GM21737 (cell line): ENCODE measurements at regions not wholly inside any gene's neighbourhood (a gene's known extent, or its start where the extent isn't known, plus 50 kb on each side); places are given as distances from the start of the nearest gene placed in this dataset.
"Not testable (repeated sequence)": the region's sequence is repeated elsewhere in the genome, so short reads cannot be mapped to it uniquely, and the experiment has no call there.

Experiments used
- ATAC-seq: cut with Tn5 transposase; IDR thresholded peaks from one replicate; pipeline ENCODE4 v1.9.1; 2021; ENCODE audit warnings: mild to moderate bottlenecking, moderate library complexity; ENCODE audit not compliant: unreplicated experiment

DNA sequence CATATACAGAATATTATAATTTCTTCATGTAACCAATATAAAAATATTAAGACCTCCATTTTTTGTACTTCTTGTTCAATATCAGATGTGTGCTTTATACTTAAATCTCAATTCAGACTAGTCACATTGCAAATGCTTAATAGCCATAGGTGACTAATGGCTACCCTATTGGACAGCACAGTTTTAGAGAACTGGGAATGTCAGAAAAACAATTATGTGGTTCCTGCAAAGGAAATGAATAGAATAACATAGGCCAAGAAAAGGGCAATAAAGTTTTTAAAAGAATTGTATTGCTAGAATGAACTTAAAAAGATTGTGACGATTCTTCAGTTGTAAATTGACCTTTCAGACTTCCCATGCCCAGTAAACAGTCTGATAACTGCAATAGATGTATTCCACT lies 843.0 kb downstream of the METTL15 start:
- no peak for ATAC-seq

DNA sequence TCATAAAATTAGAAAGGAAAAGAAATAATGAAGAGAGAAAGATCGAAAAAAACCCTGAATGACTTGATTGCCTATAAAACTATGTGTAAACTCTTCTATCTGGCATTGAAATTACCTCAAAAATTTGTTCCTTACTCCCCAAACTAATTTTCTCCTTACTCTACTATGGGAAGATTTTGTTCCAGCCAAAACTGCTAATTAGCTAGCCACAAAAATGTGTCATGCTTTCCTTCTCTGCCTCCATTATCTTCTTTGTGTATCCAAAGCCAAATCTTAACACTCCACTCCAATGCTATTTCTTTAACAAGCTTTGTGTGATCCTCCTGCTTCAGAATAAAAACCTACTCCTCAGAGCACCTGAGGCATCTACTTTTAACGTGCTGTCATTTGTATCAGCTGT lies 831.2 kb downstream of the METTL15 start:
- no peak for ATAC-seq

DNA sequence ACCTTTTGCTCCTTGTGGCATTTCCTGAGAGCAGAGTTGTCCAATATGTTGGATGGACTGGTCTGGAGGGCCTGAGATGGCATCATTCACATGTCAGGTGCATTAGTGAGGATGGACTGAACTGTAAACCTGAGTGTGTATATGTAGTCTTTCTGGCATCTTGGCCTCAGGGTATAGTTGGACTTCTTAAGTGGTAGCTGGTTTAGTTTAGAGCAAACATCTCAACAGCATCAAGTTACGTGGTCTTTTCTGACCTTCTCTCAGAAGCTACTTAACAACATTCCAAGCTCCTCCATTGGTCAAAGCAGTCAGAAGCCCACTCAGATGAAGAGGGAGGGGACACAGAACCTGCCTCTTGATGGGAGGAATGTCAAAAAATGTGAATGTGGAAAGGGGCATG lies 829.9 kb downstream of the METTL15 start:
- ATAC-seq, result no peak

DNA sequence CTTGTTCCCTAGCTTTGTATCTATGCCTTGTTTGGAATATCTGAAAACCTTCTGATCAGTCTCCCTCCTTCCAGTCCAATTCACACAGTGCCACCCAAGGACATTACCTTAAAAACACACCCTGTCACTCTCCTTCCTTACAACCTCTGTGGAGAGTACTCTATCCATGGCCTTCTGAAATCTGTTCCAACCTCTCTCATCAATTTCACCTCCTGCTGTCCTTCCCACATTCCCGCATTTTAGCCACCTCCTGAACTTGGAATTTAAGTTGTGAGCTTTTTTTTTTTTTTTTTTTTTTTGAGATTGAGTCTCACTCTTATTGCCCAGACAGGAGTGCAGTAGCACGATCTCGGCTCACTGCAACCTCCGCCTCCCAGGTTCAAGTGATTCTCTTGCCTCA lies 824.8 kb downstream of the METTL15 start:
- no peak for ATAC-seq

DNA sequence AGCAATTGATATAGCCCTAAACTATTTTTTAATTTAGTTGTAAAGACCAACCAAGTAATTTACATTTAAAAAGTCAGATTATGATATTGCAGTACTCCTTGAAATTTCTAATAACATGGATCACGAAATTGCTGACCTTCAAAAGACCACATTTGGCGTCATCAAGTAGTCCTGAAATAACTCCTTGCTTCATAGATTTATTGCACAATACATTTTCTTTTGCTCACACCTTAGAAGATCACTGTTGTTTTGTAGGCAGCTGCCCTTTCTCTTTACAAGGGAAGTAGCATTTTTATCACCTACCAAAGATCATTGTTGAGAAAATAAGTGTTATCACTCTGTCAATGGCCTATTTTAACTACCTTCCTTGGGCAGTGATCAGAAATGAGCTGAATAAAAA lies 815.8 kb downstream of the METTL15 start:
- ATAC-seq, result no peak

DNA sequence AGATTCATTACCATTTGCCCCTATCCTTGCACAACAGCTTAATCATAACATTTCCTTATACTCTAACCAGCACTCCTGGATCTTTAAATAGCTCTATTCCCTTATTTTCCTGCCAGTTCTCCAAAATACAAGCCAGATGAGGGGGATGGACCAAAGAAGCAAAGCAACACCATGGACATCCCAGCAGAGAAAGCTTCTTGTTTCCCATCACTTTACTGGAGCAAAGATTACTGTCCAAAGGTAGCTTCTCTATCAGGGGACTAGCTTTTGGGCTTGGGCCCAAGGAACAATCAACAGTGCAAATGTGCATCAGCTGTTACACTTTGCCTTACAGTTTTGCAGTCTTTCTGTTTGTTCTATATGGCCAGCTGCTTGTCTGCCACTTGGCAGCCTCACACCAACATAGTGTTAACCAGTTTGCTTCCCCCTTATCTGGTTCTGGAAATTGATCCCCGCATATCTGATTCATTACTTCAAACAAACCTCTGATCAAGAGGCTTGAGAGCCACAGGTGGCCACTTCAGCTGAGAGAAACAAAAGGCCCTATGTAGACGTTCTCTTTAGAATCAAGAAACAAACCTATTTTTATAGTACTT lies 814.3 kb downstream of the METTL15 start:
- ATAC-seq, result no peak

DNA sequence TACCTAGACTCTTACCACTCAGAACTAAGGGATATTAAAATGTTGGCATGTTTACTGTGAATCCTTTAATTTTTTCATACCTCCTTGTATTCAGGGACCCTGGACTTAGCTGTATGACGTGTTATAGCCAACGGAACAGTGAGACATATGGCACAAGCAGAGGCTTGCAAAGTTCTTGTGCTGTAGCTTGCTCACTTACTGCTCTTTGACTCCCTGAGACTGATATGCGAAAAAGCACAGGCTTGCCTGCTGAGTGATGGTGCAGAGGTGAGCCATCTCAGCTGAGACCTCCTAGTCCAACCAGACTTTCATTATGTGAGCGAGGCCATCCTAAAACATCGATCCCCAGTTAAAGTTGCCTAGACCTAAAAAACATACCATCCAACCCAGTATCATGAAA lies 811.0 kb downstream of the METTL15 start:
- no peak for ATAC-seq

DNA sequence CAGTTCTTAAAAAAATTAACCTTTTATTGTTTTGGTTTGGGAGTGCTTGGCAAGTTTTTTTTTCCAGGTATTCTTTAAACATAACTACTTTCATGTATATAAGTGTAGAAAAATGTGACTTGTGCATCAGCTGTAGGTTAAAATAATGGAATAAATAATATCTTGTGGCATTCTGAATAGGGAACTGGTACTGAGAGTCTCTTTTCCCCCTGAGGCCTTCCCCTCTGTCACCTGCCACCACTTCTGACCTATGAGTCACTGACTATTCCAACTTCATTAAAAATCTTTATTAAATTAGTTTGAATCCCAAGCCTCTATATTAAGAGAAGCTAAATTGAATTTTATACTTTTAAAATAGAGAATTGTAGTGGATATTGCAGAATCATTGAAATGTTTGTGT lies 805.7 kb downstream of the METTL15 start:
- no peak for ATAC-seq

DNA sequence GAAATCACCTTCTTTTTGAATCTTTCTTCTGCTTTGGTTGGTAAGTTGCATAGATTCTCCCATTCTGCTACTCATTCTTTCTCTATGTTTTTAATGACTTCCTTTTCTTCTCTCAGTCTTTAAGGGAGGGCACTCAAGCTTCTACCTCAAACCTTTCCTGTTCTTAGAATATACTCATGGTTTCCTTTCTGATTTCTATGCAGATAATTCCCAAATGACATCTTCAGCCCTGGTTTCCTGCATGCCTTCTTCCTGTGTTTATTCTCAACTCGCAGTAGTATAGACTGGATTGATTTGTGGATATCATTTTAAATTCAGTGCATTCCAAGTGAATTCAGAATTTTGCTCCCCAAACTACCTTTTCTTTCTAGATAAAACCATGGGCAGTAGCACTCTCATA lies 803.6 kb downstream of the METTL15 start:
- no peak for ATAC-seq

DNA sequence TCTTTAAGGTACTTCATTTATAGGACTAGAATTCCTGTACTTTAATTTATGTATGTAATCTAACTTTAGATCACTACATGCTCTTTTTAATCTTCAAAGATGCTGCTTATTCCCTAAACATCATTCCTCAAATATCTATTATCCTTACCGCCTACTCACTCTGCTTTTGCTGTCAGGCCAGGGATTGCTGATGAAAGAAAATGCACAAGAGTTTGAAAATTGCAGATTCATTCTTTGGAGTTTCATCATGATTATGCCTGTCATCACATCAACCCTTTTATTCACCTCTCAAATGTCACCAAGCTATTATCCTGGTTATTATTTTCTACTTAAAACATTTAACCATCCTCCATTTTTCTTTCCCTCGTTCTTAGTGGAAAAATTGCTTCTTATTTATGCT lies 802.7 kb downstream of the METTL15 start:
- ATAC-seq, result no peak

DNA sequence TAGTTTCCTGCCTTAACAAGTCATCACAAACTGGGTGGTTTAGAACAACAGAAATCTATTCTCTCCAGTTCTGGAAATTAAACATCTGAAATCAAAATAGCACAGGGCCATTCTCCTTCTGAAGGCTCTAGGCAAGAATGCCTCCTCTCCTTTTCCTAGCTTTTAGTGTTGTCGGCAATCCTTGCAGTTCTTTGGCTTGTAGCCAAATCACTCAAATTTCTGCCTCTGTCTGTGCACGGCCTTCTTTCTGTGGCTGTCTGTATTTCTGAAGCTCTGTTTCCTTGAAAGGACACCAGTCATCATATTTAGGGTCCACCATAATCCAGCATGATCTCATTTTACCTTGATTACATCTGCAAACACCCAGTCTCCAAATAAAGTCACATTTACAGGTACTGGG lies 795.5 kb downstream of the METTL15 start:
- no peak for ATAC-seq

DNA sequence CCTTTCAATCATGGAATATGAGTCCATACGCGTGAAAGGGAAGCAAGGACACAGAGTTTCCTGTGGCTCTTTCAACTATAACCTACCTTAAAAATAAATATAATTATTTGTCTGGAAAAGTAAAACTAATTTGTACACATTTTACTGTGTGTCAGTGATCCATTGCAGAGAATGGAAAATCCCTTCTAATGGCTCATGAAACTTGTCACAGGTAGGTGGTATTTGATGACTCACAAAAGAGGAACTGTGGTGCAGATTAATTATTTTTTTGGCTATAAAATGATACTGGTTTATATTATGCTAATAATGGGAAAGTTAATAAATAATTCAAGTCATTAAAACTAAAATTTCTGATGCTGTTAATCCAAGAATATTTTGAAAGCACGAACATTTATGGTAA lies 792.2 kb downstream of the METTL15 start:
- no peak for ATAC-seq

DNA sequence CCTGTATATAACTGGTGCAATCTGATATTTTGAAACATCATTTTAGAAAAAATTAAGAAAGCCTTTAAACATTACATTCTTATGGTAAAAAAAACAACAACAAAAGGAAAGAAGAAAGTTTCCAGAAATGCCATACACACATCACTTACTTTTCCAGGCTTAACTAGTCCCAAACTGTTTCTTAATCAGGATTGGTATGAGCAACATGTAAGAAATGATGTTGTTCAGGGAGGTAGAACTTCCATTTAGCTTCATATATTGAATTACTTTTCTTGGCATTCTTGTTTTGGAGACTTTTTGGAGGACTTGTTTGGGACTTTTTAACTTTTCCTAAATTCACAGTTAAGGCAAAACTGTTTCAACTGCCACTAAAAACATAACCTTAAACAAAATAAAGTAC lies 791.5 kb downstream of the METTL15 start:
- ATAC-seq, result no peak

DNA sequence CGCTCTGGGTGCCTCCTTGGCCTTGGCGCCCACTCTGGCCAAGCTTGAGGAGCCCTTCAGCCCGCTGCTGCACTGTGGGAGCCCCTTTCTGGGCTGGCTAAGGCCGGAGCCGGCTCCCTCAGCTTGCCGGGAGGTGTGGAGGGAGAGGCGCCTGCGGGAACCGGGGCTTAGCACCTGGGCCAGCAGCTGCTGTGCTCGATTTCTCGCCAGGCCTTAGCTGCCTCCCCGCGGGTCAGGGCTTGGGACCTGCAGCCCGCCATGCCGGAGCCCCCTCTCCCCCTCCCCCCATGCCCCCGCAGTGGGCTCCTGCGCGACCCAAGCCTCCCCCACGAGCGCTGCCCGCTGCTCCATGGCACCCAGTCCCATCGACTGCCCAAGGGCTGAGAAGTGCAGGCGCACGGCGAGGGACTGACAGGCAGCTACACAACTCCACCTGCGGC lies 782.4 kb downstream of the METTL15 start:
- ATAC-seq, result not testable (repeated sequence)

DNA sequence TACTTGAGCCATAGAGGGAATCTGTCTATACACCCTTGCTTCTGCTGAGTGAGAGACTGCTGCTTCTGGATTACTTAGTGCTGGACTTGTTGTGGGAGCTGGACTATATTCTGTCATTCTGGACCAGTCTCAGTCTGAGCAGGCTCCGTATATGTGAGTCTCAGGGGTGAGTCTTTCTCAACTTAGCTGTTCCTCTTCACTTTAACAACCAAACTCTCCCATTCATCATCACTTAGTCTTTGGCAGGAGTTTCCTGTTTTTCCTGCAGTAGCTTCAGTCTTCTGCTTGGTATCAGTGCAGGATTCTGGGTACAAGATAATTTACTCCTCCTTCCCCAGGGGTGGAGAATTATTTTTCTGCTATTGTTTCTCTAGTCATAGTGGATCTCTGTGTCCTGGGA lies 779.5 kb downstream of the METTL15 start:
- no peak for ATAC-seq

DNA sequence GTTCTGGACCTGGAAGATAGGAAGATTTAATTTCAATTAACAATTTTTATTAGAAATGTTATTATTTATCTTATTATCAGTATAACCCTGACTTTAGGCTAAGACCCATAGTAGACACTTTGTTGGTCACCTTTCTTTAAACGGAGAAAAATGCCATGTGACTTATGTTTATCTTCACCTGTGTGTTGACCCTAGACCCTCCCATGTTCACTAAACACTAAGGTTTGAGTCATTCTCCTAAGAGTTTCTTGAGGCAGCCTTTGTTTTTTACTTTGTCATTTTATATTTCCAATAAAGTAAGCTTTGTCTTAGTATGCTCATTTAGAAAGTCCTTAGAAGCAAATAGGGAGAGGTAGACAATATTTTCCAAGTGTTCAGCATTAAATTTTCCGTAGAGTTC lies 771.7 kb downstream of the METTL15 start:
- no peak for ATAC-seq

DNA sequence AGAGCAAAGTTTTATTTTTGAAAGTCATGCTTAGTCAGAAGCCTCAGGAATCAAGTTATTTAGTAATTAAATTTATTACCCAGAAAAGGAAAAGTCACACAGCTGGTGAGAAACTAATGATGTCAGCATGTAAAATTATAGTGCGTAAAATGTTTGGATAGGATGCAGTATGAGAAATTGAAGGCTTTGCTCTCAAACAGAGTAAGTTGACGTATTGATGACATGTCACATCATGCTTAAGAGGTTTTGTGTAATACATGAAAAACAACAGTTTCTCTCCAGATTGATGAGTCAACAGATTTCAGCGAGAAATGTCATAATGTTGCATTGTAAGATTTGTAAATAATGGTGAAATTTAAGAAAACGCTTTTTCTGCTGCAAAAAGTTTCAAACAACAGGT lies 769.8 kb downstream of the METTL15 start:
- no peak for ATAC-seq

DNA sequence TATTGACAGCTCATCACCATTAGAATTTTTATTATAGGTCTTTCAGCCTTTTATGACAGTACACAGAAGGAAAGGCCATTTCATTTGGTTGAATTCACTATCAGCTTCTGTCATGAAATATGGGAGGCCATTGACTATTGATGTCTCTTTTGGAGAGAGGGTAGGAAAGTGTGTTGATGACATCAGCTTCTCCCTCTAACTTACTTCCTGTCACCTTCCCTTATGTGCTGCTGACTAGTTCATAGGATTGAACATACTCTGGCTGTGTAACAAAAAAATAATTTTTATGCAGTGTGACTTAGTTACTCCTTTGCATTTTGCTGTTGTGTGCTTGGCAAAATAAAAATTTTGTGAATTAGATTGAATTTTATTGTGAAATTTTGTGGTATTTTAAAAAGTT lies 769.2 kb downstream of the METTL15 start:
- ATAC-seq, result no peak

DNA sequence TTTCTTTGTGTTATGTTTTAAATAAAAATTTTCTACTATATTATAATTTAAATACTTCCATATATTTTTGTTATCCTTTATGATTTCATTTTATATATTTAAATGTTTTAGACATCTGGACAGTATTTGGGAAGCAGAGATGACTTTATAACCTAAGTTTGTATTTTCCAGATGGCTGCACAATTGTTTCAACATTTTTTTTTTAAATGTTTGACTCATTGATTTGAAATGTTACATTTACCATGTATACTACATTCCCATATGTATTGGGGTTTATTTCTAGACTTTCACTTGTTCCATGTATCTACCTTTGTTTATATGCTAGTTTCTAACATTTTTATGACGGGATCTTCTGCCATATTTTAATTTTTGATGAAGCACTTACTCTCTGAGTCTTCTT lies 766.5 kb downstream of the METTL15 start:
- no peak for ATAC-seq

DNA sequence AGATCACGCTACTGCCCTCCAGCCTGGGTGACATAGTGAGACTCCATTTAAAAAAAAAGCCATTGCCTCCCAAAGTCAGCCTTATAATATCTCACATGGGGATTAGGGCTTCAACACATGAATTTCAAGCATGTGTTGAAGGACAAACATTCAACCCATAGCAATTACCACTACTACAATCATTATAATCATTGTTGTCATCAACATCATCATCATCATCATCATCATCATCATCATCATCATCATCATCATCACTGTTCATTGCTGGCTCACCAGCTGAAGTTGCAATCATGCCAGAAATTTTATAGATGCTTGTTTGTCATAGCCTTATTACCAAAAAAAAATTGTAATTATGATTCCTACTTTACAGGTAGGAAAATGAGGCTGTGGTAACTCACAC lies 762.9 kb downstream of the METTL15 start:
- ATAC-seq, result no peak

DNA sequence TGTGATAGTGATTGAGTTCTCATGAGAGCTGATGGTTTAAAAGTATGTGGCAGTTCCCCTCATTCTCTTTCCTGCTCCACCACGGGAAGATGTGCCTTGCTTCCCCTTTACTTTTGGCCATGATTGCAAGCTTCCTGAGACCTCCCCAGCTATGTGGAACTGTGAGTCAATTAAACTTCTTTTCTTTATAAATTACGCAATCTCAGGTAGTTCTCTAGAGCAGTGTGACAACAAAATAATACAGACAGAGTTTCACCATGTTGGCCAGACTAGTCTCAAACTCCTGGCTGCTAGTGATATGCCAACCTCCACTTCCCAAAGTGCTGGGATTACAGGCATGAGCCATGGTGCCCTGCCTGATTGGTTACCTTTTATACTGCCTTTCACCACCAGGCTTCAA lies 755.2 kb downstream of the METTL15 start:
- no peak for ATAC-seq

DNA sequence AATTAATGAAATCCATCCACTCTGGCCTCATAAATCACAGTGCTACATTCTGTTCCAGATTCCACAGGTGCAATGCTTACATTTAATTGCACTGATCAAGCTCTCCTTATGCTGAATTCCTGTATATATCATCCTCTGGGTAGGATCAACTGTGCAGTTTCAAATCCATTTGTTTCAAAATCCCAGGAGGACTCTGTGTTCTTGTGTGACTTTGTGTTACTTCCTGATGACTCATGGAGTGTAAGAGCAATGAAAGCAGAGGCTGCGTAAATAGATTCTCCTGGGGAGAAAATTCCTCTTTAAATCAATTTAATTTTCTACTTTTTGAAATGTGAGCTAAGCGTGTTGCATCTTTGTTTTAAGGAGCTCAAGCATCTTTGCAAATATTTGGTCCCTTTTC lies 752.7 kb downstream of the METTL15 start:
- no peak for ATAC-seq

DNA sequence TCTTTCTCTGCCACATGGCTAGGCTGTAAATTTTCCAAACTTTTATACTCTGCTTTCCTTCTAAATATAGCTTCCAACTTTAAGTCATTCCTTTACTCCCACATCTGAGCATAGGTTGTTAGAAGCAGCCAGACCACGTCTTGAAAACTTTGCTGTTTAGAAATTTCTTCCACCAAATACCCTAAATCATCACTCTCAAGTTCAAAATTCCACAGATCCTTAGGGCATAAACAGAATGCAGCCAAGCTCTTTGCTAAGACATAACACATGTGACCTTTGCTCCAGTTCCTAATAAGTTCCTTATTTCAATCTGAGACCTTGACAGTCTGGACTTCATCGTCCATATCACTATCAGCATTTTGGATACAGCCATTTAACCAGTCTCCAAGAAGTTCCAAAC lies 749.9 kb downstream of the METTL15 start:
- ATAC-seq, result no peak

DNA sequence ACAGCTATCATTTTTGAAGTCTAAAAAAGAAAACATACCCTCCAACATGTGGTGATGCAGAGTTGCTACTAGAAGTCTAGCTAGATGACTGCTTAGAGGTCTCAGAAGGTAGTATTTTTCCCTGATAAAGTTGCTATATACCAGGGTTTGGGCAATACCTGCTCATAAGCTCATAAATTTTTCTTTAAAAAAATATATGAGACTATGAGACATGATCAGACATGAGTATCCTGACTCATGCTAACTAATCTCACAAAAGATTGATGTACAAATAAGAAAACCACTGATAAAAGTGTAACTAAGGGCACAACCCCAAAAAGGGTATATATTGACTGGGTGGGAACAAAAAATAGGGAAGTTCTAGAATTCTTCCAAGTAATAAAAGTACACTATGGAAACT lies 740.9 kb downstream of the METTL15 start:
- ATAC-seq, result no peak
